ENCODE measurements at regions not wholly inside any gene's neighbourhood (a gene's known extent, or its start where the extent isn't known, plus 50 kb on each side); places are given as distances from the start of the nearest gene placed in this dataset.
A peak's percentile ranks its signal among the peaks of the same experiment; 100 is the strongest.

GRCh38 chr21:38167345-38167744 lies 89.4 kb upstream of the KCNJ15 start:
- no peak for TF ChIP-seq CTCF (IDR thresholded peaks at IDR 0.05; ENCODE audit: insufficient read depth, low read depth, low read length)
- H3K4me3 ChIP-seq (ENCODE audit: low read depth, low read length), result no peak overlapping the region
- DNase-seq (ENCODE audit: low read depth), result no peak

- H3K4me3 ChIP-seq (ENCODE audit: low read depth, low read length), result no peak overlapping the region
- TF ChIP-seq CTCF (IDR thresholded peaks at IDR 0.05; ENCODE audit: insufficient read depth, low read depth, low read length), result peak; percentile 59
- DNase-seq (ENCODE audit: low read depth), result peak; percentile 31
Observed at GRCh38 chr21:38170283-38170682, 86.5 kb upstream of the KCNJ15 start.

DNA sequence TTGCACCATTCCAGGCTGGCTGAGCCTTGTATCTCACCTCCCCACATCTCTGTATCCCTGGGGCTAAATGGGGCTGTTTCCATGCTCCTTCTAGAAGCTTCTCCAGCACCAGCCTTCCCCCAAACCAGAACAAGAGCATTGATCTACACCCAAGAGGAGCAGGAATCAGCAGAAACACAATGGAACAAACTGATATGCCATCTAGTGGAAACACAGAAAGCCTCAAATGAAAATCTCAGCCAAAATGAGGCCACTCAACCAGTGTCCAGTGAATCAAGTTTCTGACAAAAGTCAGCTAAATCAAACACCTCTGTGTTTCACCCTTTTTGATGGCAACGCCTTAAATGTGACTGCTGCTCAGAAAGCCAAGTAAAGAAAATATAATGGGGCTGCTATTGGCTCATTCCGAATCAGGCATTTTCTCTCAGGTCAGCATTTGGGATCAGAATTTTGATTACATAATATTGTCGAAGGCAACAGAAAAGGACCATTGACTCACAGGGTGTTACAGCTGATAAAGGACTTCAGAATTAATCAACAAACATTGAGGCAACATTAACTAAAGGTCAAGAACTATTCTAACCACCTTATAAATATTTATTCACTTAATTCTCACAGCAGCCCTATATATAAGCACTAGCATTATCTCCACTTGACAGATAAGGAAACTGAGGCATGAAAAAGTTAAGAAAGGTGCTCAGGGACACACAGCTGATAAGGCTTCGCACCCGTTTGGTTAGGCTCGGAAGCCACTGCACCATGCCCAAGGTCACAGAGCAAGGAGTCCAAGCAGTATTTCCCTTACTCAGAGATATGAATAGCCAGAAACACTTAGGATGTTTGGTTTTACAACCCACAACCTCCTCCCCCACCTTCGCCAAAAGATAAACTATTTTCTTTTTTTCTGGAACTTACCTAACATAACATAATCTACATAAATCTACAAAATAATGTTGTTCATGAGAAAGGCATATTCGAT lies 85.8 kb upstream of the KCNJ15 start:
- no peak overlapping the region for H3K4me3 ChIP-seq (ENCODE audit: low read depth, low read length)
- peak; percentile 23 for TF ChIP-seq CTCF (IDR thresholded peaks at IDR 0.05; ENCODE audit: insufficient read depth, low read depth, low read length)
- DNase-seq (ENCODE audit: low read depth), result peak; percentile 59

- peak; percentile 33 for TF ChIP-seq CTCF (IDR thresholded peaks at IDR 0.05; ENCODE audit: insufficient read depth, low read depth, low read length)
- H3K4me3 ChIP-seq (ENCODE audit: low read depth, low read length), result no peak overlapping the region
- DNase-seq (ENCODE audit: low read depth), result peak; percentile 85
Observed at GRCh38 chr21:38171723-38172344, 85.0 kb upstream of the KCNJ15 start.

DNA sequence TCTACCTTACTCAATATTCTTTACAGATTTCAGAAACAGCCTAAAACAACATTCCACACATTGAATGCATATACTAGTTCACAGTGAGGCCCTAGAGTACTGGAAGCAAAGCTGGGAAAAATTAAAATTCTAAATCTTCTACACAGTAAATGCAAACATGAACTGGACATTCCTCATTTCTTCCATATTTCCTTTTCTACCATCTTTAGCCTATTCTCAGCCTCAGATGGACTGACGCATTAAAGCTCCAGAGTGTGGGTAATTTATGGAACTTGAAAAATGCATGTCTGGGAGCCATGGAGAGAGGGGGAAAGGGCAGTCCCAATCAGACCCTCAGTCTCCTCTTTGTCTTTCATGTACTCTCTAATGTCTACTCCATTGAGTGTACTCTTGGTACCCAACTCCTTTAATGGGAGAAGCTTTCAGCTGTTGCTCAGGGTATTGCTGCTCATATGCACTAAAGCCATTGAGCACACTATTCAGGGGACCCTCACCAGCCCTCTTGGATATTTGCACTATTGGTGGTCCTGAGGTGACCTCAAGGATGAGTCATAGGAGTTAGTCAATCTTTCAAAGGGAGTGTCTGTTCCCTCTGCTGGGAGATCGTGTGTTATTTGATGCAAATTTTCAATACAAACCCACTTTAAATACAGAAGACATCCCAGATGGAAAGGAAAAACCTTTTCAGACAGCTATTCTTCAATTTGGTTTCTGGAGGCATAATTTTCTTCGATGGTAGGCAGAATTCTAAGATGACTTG lies 83.3 kb upstream of the KCNJ15 start:
- no peak for DNase-seq (ENCODE audit: low read depth)
- TF ChIP-seq CTCF (IDR thresholded peaks at IDR 0.05; ENCODE audit: insufficient read depth, low read depth, low read length), result no peak
- no peak overlapping the region for H3K4me3 ChIP-seq (ENCODE audit: low read depth, low read length)

- no peak for TF ChIP-seq CTCF (IDR thresholded peaks at IDR 0.05; ENCODE audit: insufficient read depth, low read depth, low read length)
- no peak overlapping the region for H3K4me3 ChIP-seq (ENCODE audit: low read depth, low read length)
- DNase-seq (ENCODE audit: low read depth), result peak; percentile 72
Observed at GRCh38 chr21:38175306-38175705, 81.5 kb upstream of the KCNJ15 start.

All from fibroblast of villous mesenchyme (primary cell).